Naive thymus-derived CD8-positive, alpha-beta T cell (primary cell): ENCODE measurements at regions not wholly inside any gene's neighbourhood (a gene's known extent, or its start where the extent isn't known, plus 50 kb on each side); places are given as distances from the start of the nearest gene placed in this dataset.

Experiments
- ATAC-seq, 2 donors: fragments of 150-1000 bp; cut with Tn5 transposase in 1 of 2; sonication (Bioruptor Pico), chemical (Tn5 transposase) in 1 of 2; 1 replicate in 1 of 2; 2 replicates in 1 of 2; pipeline ENCODE4 v1.10.0; 2021; ENCODE audit warnings: mild to moderate bottlenecking in 2 of 2, moderate library complexity in 2 of 2
- POLR2A ChIA-PET: fragments of 350-600 bp; sonication (Branson Sonifier 250); formaldehyde crosslinking; loops from one replicate; lab custom pipeline; 2021; ENCODE audit warnings: antibody characterized with exemption; lab: Charles Lee
- DNase-seq, 10 donors: peaks; one replicate each; pipeline versions ENCODE4 v3.0.0 to v3.0.0-alpha.2; 2020 to 2022
- H3K27ac Mint-ChIP-seq, 10 donors: one replicate each; pipeline ENCODE4 v1.8.0; 2020 to 2022; ENCODE audit warnings: mild to moderate bottlenecking in 10 of 10, mixed read lengths in 10 of 10, moderate library complexity in 4 of 10, inconsistent platforms in 1 of 10
- H3K27me3 Mint-ChIP-seq, 5 donors: one replicate each; pipeline ENCODE4 v1.8.0; 2021 to 2022; ENCODE audit warnings: mixed read lengths in 5 of 5
- H3K36me3 Mint-ChIP-seq, 3 donors: one replicate each; pipeline ENCODE4 v1.8.0; 2020 to 2022; ENCODE audit warnings: mixed read lengths in 3 of 3, mild to moderate bottlenecking in 2 of 3, inconsistent platforms in 1 of 3
- H3K4me1 Mint-ChIP-seq, 4 donors: one replicate each; pipeline ENCODE4 v1.8.0; 2021 to 2022; ENCODE audit warnings: mixed read lengths in 4 of 4
- H3K4me3 Mint-ChIP-seq, 10 donors: one replicate each; pipeline ENCODE4 v1.8.0; 2020 to 2022; ENCODE audit warnings: mild to moderate bottlenecking in 10 of 10, mixed read lengths in 10 of 10, moderate library complexity in 6 of 10, inconsistent platforms in 1 of 10
- H3K9me3 Mint-ChIP-seq, 9 donors: one replicate each; pipeline ENCODE4 v1.8.0; 2020 to 2022; ENCODE audit warnings: mixed read lengths in 9 of 9, mild to moderate bottlenecking in 3 of 9, inconsistent platforms in 1 of 9, moderate library complexity in 1 of 9

DNA sequence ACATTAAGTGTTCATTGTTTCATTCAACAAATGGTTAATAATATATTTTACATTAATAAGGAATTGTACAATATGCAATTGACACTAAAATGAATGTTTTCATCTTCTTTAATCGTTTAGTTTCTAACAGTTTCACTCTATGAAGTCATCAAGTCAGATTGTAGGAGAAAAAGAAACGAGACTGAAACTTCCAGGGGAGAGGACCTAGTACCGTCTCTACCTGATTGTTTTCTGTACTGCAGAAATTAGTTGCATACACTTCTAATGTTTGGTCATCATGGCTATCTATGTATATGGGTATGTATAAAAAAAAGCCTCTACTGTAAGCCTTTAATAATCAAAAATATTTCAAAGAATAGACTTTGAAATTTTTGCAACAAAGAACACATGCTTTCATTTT is 1350.9 kb downstream of the ARAP2 start:
- Mint-ChIP-seq H3K27me3 (peaks cover 0 to 1% (median 0%) of the 10 kb centered on the region in 5 donors), H3K36me3 (no peaks in the 10 kb centered on the region), H3K4me3 (no peak overlapping the region), H3K9me3 (peaks cover 0 to 19% (median 6%) of the 10 kb centered on the region in 9 donors), H3K27ac (no peak overlapping the region), H3K4me1 (no peaks in the 10 kb centered on the region)
- ATAC-seq (no peak), DNase-seq (no peak)
- POLR2A ChIA-PET: no interaction called here

DNA sequence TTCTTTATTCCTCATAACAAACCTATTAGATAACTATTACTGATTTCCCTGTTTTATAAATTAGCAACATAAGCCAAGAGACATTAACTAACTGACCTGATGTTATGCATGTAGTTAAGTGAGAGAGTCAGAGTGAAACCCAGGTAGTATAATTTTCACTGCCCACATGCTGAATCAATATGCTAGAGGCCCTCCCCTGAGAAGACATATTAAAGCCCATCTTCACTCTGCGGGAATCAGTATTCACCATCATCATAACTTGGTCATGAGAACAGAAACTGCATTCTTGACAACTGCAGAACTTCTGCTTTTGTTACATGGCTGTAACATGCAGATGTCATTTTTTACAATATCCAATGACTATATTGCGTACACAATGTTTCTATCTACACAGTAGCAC is 1324.3 kb downstream of the ARAP2 start:
- Mint-ChIP-seq H3K27me3 (no peaks in the 10 kb centered on the region), H3K4me3 (no peak overlapping the region), H3K36me3 (no peaks in the 10 kb centered on the region), H3K4me1 (no peaks in the 10 kb centered on the region), H3K27ac (no peak overlapping the region), H3K9me3 (peaks cover 0 to 10% (median 2%) of the 10 kb centered on the region in 9 donors)
- DNase-seq (no peak), ATAC-seq (no peak)
- POLR2A ChIA-PET: no interaction called here

DNA sequence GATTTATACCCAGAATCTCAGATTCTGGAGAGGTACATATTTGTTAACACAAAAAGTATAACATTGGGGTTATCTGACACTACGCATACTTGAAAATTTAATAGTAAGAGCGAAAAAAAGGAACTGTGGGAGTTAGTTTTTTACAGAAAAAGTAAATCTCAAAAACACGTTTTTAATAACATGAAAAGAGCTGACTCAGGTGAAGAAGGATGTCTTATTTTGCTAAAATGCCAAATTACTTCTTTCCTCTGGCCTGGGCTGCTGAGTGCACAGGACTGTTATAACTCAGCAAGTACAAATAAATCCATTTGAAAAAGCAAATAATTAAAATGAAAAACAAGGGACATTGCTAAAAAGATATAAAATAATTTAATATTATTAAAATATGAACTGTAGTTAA is 1322.9 kb downstream of the ARAP2 start:
- no peak overlapping the region for H3K4me3 Mint-ChIP-seq
- H3K4me1 Mint-ChIP-seq: no peaks in the 10 kb centered on the region
- H3K9me3 Mint-ChIP-seq: peaks cover 0 to 14% (median 2%) of the 10 kb centered on the region in 9 donors
- ATAC-seq (no peak), DNase-seq (no peak)
- H3K27ac Mint-ChIP-seq: no peak overlapping the region
- no peaks in the 10 kb centered on the region for H3K27me3 Mint-ChIP-seq
- H3K36me3 Mint-ChIP-seq: no peaks in the 10 kb centered on the region
- POLR2A ChIA-PET: no interaction called here

DNA sequence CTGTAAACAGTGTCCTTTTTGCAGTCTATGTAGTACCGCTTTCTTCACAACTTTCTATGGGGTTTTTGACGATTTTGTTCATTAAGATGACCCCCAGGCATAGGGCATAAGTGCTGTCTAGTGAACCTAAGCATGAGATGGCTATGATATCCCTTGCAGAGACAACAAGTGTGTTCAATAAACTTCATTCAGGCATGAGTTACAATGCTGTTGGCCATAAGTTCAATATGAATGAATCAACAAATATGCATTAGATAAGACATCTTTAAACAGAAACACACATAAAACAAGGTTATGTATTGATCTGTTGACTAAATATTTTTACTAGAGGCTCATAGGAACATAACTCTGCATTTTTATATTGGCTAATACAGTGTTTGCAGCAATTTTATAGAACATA is 1322.0 kb downstream of the ARAP2 start:
- Mint-ChIP-seq H3K27me3 (no peaks in the 10 kb centered on the region), H3K36me3 (no peaks in the 10 kb centered on the region), H3K27ac (no peak overlapping the region), H3K4me1 (no peaks in the 10 kb centered on the region), H3K9me3 (peaks cover 0 to 14% (median 2%) of the 10 kb centered on the region in 9 donors), H3K4me3 (no peak overlapping the region)
- DNase-seq (no peak), ATAC-seq (no peak)
- POLR2A ChIA-PET: no interaction called here

DNA sequence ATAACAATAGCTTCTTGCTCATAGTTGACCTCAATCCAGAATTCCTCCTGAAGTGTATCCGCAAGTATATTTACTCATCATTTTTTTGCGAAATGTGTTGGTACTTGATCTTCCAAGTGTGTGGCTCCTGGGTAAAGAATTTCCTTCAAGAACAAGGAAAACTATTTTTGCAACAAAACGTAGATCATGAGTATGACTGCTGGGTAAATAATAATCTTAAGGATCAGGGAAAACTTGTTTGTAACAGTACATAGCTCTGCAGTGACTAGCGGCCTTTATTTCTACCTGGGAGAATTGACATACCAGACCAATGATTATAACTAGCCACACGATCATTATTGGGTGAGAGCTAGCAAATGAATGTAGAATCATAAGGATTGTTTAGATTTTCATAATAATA is 1311.7 kb downstream of the ARAP2 start:
- POLR2A ChIA-PET: no interaction called here
- H3K27ac Mint-ChIP-seq: no peak overlapping the region
- peaks cover 2 to 23% (median 4%) of the 10 kb centered on the region in 9 donors for H3K9me3 Mint-ChIP-seq
- DNase-seq (no peak), ATAC-seq (no peak)
- no peak overlapping the region for H3K4me3 Mint-ChIP-seq
- H3K36me3 Mint-ChIP-seq: no peaks in the 10 kb centered on the region
- H3K4me1 Mint-ChIP-seq: no peaks in the 10 kb centered on the region
- H3K27me3 Mint-ChIP-seq: no peaks in the 10 kb centered on the region

DNA sequence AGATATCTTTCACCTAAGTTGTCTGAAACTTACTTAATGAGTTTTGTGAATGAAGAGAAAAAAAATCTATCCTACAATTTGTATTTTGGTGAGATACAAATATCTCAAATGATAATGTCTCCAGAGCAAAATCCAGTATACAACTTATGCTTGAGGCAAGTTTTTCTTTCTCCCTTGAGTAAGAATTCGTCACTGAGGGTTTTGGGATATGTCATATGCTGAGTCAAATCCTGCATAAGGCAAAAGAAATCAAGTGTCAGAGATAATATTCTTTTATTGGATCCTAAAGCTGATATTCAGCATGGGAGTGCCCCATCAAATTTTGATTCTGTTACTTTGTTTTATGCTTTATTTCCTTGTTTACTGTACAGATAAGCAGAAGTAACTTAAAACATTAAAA is 1308.6 kb downstream of the ARAP2 start:
- POLR2A ChIA-PET: no interaction called here
- Mint-ChIP-seq H3K27ac (no peak overlapping the region), H3K27me3 (no peaks in the 10 kb centered on the region), H3K4me1 (no peaks in the 10 kb centered on the region), H3K4me3 (no peak overlapping the region), H3K36me3 (no peaks in the 10 kb centered on the region), H3K9me3 (peaks cover 2 to 6% (median 4%) of the 10 kb centered on the region in 9 donors)
- DNase-seq: no peak
- no peak for ATAC-seq

DNA sequence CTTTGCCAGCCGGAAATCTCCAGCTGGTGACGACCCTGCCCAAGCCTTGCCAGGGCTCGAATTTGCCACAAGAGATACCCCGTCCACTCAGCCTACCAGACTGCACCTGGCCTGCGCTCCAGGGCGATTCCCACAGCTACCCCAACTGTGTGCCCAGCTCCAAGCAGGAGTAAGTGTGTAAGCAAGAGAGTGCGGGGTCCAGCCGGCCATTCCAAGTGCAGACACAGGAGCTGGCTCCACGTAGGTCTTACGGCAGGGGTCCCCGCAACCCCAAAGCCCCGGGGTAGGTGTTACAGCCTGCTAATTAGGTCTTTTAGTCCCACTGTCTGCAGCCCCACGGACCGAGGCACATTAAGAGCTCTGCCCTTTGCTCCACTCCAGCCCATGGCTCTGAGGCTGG is 1305.2 kb downstream of the ARAP2 start:
- Mint-ChIP-seq H3K4me3 (no peak overlapping the region), H3K4me1 (no peaks in the 10 kb centered on the region), H3K27ac (no peak overlapping the region), H3K36me3 (no peaks in the 10 kb centered on the region), H3K9me3 (peaks cover 0 to 6% (median 0%) of the 10 kb centered on the region in 9 donors), H3K27me3 (no peaks in the 10 kb centered on the region)
- ATAC-seq: no peak
- peak in 1 of 10 donors; percentile 47 for DNase-seq
- POLR2A ChIA-PET: no interaction called here

DNA sequence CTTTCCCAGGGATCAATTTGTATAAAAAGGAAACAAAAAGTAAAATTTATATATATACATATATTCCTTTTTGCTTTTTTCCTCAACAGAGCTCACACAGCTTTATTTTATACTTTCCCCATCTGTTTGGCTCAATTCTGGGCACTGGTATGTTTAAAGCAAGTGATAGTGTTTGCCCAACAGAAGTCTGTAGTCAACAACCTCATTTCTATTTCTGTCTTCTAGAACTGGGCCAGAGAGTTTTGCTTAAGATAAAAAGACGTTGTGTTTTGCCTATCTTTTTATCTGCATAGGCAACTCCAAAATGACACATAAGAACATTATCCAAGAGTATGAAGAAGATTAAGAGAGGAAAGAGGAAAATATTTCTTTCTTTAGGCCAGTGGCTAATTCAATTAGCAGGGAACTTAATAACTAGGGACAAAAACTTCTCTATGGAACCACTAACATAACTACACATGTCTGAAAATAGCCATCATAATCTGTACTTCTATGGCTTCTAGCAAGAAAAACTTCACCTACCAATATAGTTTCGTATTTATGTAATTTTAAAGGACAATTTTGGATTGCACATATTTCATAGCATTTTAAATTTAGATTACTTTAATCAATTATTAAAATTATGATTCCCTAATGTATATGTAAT is 1300.5 kb downstream of the ARAP2 start:
- no peaks in the 10 kb centered on the region for H3K36me3 Mint-ChIP-seq
- POLR2A ChIA-PET: no interaction called here
- H3K27ac Mint-ChIP-seq: no peak overlapping the region
- H3K27me3 Mint-ChIP-seq: no peaks in the 10 kb centered on the region
- H3K9me3 Mint-ChIP-seq: peaks cover 0 to 11% (median 0%) of the 10 kb centered on the region in 9 donors
- no peak for DNase-seq
- no peak for ATAC-seq
- no peaks in the 10 kb centered on the region for H3K4me1 Mint-ChIP-seq
- H3K4me3 Mint-ChIP-seq: no peak overlapping the region

DNA sequence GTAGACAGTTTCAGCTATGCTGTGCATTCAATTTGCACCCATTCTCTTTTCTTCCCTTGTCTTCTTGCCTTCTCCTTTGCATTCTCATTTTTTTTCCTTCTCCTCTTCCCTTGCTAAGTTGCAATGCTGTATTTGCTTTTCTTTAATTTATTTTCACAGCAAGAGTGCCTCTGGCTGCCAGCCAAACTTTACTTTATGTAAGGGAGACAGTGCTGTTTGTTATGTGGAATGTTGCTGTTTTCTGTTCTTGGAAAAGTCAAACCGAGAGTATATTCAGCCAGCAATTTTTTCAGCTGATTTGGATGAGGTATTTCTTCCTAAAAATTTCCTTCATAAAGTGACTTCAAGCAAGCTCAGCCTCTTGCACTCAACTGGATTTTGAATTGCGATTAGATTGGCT is 1293.4 kb downstream of the ARAP2 start:
- Mint-ChIP-seq H3K4me1 (no peaks in the 10 kb centered on the region), H3K36me3 (no peaks in the 10 kb centered on the region), H3K27ac (no peak overlapping the region), H3K27me3 (no peaks in the 10 kb centered on the region), H3K4me3 (no peak overlapping the region), H3K9me3 (peaks cover 0 to 18% (median 2%) of the 10 kb centered on the region in 9 donors)
- no peak for ATAC-seq
- DNase-seq: no peak
- POLR2A ChIA-PET: no interaction called here

DNA sequence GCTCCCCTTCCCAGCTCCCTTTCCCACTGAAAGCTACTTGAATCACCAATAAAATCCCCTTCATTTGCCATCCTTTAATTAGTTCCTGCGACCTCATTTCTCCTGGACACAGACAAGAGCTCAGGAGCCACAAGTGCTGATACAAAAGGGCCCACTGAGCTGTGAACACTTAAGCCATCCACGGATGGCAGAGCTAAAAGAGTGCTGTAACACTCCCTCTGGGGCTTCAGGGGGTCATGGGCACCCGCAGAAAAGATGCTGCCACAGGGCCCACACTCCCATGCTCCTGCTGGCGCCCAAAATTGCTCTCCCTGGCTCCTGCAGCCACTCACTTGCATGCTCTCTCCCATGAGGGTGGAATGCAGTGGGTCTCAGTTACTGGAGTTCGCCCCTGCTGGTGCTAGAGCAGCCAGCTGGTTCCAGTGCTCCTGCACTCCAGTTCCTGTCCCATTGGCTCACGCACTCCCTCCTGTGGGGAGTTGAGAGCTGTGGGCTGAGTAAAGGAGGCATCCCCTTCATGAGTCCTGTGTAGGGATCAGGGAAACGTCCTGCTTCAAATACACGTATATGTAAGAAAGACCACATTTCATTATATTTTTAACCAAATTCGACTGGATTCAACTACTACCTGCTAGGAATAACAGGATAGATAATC is 1291.0 kb downstream of the ARAP2 start:
- no peaks in the 10 kb centered on the region for H3K4me1 Mint-ChIP-seq
- DNase-seq (peak in 1 of 10 donors; percentile 43), ATAC-seq (no peak)
- H3K36me3 Mint-ChIP-seq: no peaks in the 10 kb centered on the region
- no peaks in the 10 kb centered on the region for H3K27me3 Mint-ChIP-seq
- POLR2A ChIA-PET: no interaction called here
- H3K4me3 Mint-ChIP-seq: no peak overlapping the region
- no peak overlapping the region for H3K27ac Mint-ChIP-seq
- H3K9me3 Mint-ChIP-seq: peaks cover 0 to 25% (median 3%) of the 10 kb centered on the region in 9 donors

DNA sequence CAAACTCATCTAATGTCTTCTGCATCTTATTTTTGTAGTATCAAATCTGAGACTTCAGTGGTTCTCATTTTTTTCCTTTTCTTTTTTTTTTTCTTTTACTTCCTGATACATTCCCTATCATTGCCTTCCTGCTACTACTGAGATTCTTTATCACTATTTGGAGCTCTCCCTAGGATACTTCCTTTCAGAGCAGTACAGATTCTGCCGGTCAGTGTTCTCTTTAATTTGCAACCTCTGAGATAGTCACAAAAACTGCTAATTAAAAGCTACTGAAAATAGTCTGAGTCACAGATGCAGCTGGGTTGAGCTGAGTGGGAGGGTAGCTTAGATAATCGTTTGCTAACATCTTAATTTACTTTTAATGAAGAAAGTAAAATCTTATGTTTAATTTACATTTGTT is 1279.7 kb downstream of the ARAP2 start:
- H3K27ac Mint-ChIP-seq: no peak overlapping the region
- no peak for DNase-seq
- H3K27me3 Mint-ChIP-seq: no peaks in the 10 kb centered on the region
- no peaks in the 10 kb centered on the region for H3K4me1 Mint-ChIP-seq
- H3K9me3 Mint-ChIP-seq: peaks cover 0 to 20% (median 0%) of the 10 kb centered on the region in 9 donors
- ATAC-seq: no peak
- H3K36me3 Mint-ChIP-seq: no peaks in the 10 kb centered on the region
- POLR2A ChIA-PET: no interaction called here
- H3K4me3 Mint-ChIP-seq: no peak overlapping the region

DNA sequence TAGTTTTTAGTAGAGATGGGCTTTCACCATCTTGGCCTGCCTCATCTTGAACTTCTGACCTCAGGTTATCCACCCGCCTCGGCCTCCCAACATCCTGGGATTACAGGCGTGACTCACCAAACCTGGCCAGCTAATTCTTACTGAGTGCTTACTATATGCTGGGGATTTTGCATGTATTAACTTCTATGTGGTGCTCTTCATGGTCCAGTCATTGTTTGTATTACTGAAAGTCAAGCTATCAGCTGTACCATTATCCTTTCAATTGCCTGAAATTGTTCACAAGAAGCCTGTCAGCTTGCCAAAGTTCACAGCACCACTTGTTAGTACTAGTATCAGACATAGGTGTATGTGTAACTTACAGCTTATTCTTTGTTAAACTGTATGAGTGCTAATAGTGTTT is 1272.1 kb downstream of the ARAP2 start:
- POLR2A ChIA-PET: no interaction called here
- no peak for ATAC-seq
- Mint-ChIP-seq H3K36me3 (no peaks in the 10 kb centered on the region), H3K9me3 (peaks cover 0 to 3% (median 0%) of the 10 kb centered on the region in 9 donors), H3K27ac (no peak overlapping the region), H3K4me3 (no peak overlapping the region), H3K4me1 (no peaks in the 10 kb centered on the region), H3K27me3 (no peaks in the 10 kb centered on the region)
- DNase-seq: no peak

DNA sequence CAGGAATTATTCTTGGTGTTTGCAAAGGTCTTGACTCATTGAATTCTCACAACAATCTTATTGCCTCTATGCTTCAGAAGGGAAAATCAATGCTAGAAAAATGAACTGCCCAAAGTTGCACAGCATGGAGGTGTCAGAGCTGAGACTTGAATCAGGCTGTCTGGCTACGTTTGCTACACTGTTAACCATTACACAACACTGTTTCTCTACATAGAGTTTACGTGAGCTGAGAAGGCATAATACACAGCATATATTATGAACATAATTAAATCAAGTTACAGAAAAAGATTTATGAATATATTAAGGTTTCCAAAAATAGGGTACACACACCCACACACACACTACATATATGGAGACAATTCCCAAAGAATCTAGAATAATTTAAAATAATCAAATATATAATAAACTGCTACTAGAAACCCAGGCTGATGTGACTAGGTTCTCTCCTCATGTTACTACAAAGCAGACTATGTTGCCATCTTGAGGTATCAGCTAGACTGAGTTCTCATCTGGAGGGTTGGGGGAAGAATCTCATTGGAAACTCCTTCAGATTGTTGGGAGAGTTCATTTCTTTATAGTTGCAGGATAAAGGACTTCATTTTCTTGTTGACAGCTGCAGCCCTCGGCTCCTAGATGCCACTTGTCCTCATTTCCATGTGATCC is 1270.5 kb downstream of the ARAP2 start:
- Mint-ChIP-seq H3K4me3 (no peak overlapping the region), H3K27ac (no peak overlapping the region), H3K4me1 (no peaks in the 10 kb centered on the region), H3K27me3 (no peaks in the 10 kb centered on the region), H3K36me3 (no peaks in the 10 kb centered on the region), H3K9me3 (peaks cover 0 to 9% (median 0%) of the 10 kb centered on the region in 9 donors)
- POLR2A ChIA-PET: no interaction called here
- DNase-seq (no peak), ATAC-seq (no peak)
